B cell (primary cell): ENCODE measurements at regions not wholly inside any gene's neighbourhood (a gene's known extent, or its start where the extent isn't known, plus 50 kb on each side); places are given as distances from the start of the nearest gene placed in this dataset.

Experiments used
- ATAC-seq: fragments of 200-7000 bp; cut with Tn5 transposase; one replicate; pipeline ENCODE4 v1.10.0; 2021; ENCODE audit warnings: low read depth, mild to moderate bottlenecking, moderate number of reproducible peaks, moderate library complexity
- CTCF ChIA-PET: fragments of 350-600 bp; sonication (Branson Sonifier 250); formaldehyde crosslinking; loops from one replicate; lab custom pipeline; 2021; ENCODE audit warnings: antibody characterized with exemption, inconsistent platforms; lab: Charles Lee
- POLR2A ChIA-PET: fragments of 350-600 bp; sonication (Branson Sonifier 250); formaldehyde crosslinking; loops from one replicate; lab custom pipeline; 2021; ENCODE audit warnings: antibody characterized with exemption; lab: Charles Lee
- DNase-seq: peaks from one replicate; pipeline ENCODE4 v3.0.0; 2013
- H2AFZ ChIP-seq: 2 replicates; pipeline ENCODE4 v1.6.1; 2012; ENCODE audit warnings: mild to moderate bottlenecking, low read depth, low read length; ENCODE audit not compliant: insufficient read depth, poor library complexity, severe bottlenecking
- H3K27ac ChIP-seq, 2 donors: 1 replicate in 1 of 2; 2 replicates in 1 of 2; pipeline ENCODE4 v1.5.1; 2012 to 2013; ENCODE audit warnings: low read length in 2 of 2, mild to moderate bottlenecking in 2 of 2, moderate library complexity in 1 of 2
- H3K27me3 ChIP-seq, 4 experiments: fragments of 200-600 bp in 1 of 4; sonication (generic) in 1 of 4; replicated peaks in 1 of 4; 1 replicate in 2 of 4; 2 replicates in 2 of 4; pipeline versions ENCODE4 v1.6.1 to v1.7.0; 2013 to 2016; ENCODE audit warnings: low read length in 3 of 4, mild to moderate bottlenecking in 2 of 4, mixed read lengths in 1 of 4, moderate library complexity in 1 of 4; ENCODE audit not compliant: insufficient read depth in 4 of 4, control insufficient read depth in 3 of 4; ENCODE audit errors: control extremely low read depth in 1 of 4
- H3K36me3 ChIP-seq, 2 experiments: replicated peaks in 1 of 2; 1 replicate in 1 of 2; 2 replicates in 1 of 2; pipeline versions ENCODE4 v1.6.1 to v1.7.1; 2013; ENCODE audit warnings: low read length in 1 of 2; ENCODE audit not compliant: insufficient read depth in 2 of 2, control insufficient read depth in 1 of 2; ENCODE audit errors: control extremely low read depth in 1 of 2, extremely low read depth in 1 of 2
- H3K4me1 ChIP-seq, 2 donors: fragments of 200-600 bp in 1 of 2; sonication (generic) in 1 of 2; 1 replicate in 1 of 2; 2 replicates in 1 of 2; pipeline versions ENCODE4 v1.5.1 to v1.6.1; 2013 to 2017; ENCODE audit warnings: low read length in 2 of 2; ENCODE audit not compliant: control insufficient read depth in 2 of 2, insufficient read depth in 2 of 2
- H3K4me2 ChIP-seq: replicated peaks from 2 replicates; pipeline ENCODE3; 2012; ENCODE audit warnings: mild to moderate bottlenecking, low read depth, low read length; ENCODE audit not compliant: poor library complexity, severe bottlenecking
- H3K4me3 ChIP-seq, 5 experiments: fragments of 200-600 bp in 1 of 5; sonication (generic) in 1 of 5; 1 replicate in 3 of 5; 2 replicates in 2 of 5; pipeline versions ENCODE4 v1.5.1 to v1.7.0; 2011 to 2016; ENCODE audit warnings: low read length in 4 of 5, mild to moderate bottlenecking in 4 of 5, low read depth in 2 of 5, control low read depth in 1 of 5, moderate library complexity in 1 of 5; ENCODE audit not compliant: insufficient read depth in 1 of 5; ENCODE audit errors: control extremely low read depth in 1 of 5, extremely low read depth in 1 of 5
- H3K79me2 ChIP-seq: fragments of 200-600 bp; sonication (generic); one replicate; pipeline ENCODE4 v1.6.0; 2016; ENCODE audit warnings: low read length; ENCODE audit not compliant: control insufficient read depth, insufficient read depth
- H3K9ac ChIP-seq: fragments of 200-600 bp; sonication (generic); 2 replicates; pipeline ENCODE4 v1.6.1; 2017; ENCODE audit warnings: mild to moderate bottlenecking, low read length, moderate library complexity
- H3K9me3 ChIP-seq, 3 donors: one replicate each; pipeline versions ENCODE4 v1.6.1 to v1.7.1; 2013; ENCODE audit warnings: low read length in 2 of 3; ENCODE audit not compliant: control insufficient read depth in 2 of 3, insufficient read depth in 1 of 3; ENCODE audit errors: control extremely low read depth in 1 of 3
- H4K20me1 ChIP-seq: 2 replicates; pipeline ENCODE4 v1.6.0; 2012; ENCODE audit warnings: mild to moderate bottlenecking, low read length; ENCODE audit not compliant: insufficient read depth, control insufficient read depth, poor library complexity, severe bottlenecking
- H3K27ac Mint-ChIP-seq: one replicate; pipeline ENCODE4 v1.8.0; 2021; ENCODE audit warnings: mixed read lengths
- H3K27me3 Mint-ChIP-seq: one replicate; pipeline ENCODE4 v1.8.0; 2021; ENCODE audit warnings: mixed read lengths
- H3K4me1 Mint-ChIP-seq: one replicate; pipeline ENCODE4 v1.8.0; 2021; ENCODE audit warnings: mixed read lengths
- H3K4me3 Mint-ChIP-seq: one replicate; pipeline ENCODE4 v1.8.0; 2021; ENCODE audit warnings: mixed read lengths
- H3K9me3 Mint-ChIP-seq: one replicate; pipeline ENCODE4 v1.8.0; 2022; ENCODE audit warnings: mixed read lengths; ENCODE audit not compliant: insufficient read depth
- CTCF ChIP-seq: fragments of 200-600 bp; IDR thresholded peaks from one replicate; pipeline ENCODE4 v1.8.0; 2022; ENCODE audit warnings: antibody characterized with exemption, mild to moderate bottlenecking
- EZH2 ChIP-seq: IDR thresholded peaks from 2 replicates; pipeline ENCODE4 v1.6.1; 2012; ENCODE audit warnings: borderline replicate concordance, low read depth, mild to moderate bottlenecking, moderate library complexity, low read length; ENCODE audit not compliant: insufficient read depth, poor library complexity, severe bottlenecking
- WGBS: methylation state at CpG from one replicate; pipeline ENCODE4 v1.1.5; 2013; ENCODE audit warnings: missing lambda C conversion rate; ENCODE audit not compliant: insufficient coverage; 5-methylcytosine and 5-hydroxymethylcytosine counted together
- intact Hi-C: fragments of 100-400 bp; cut with micrococcal nuclease; formaldehyde crosslinking; loops from one replicate; pipeline ENCODE4 v1.10.0; 2022

DNA sequence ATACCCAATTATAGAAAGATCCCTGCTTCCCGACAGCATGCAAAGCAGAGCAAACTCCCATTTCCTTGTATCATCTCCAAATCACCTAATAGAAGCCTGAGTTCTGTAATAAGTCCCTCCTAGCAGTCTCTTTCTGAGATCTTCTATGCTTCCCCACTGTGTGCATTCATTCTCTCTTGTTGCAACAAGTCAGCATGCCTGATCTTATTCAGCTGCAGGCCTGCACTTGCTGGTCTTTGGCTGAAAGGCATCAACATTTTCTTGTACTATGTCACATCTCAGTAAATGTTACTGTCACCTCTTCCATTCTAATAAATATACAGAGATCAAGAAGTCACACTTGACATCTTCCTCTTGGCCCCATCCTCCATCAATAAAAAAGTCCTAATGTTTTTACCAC, 449.9 kb upstream of the MEX3C start:
- Histone ChIP-seq H3K79me2 (no peaks in the 10 kb centered on the region), H4K20me1 (no peaks in the 10 kb centered on the region), H3K27ac (no peak overlapping the region), H3K9ac (no peak overlapping the region), H3K4me2 (no peak overlapping the region), H2AFZ (no peak overlapping the region), H3K27me3 (no peaks in the 10 kb centered on the region), H3K9me3 (no peaks in the 10 kb centered on the region), H3K36me3 (no peaks in the 10 kb centered on the region), H3K4me1 (no peaks in the 10 kb centered on the region), H3K4me3 (no peak overlapping the region)
- Mint-ChIP-seq H3K27ac (no peak overlapping the region), H3K4me1 (no peaks in the 10 kb centered on the region), H3K9me3 (no peaks in the 10 kb centered on the region), H3K27me3 (peaks cover 6% of the 10 kb centered on the region), H3K4me3 (no peak overlapping the region)
- POLR2A ChIA-PET = no interaction called here
- CTCF ChIA-PET = no interaction called here
- no peak for TF ChIP-seq CTCF
- no peak for TF ChIP-seq EZH2
- DNase-seq = no peak
- 100% methylated on average over 1 of the region's 1 CpG for WGBS
- no peak for ATAC-seq
- intact Hi-C loops = no loop called here

- no peaks in the 10 kb centered on the region for H4K20me1 ChIP-seq
- POLR2A ChIA-PET = no interaction called here
- no peaks in the 10 kb centered on the region for H3K4me1 ChIP-seq
- no peak for DNase-seq
- TF ChIP-seq CTCF (no peak), EZH2 (no peak)
- H3K9ac ChIP-seq = no peak overlapping the region
- no peaks in the 10 kb centered on the region for H3K79me2 ChIP-seq
- no peak overlapping the region for H3K4me2 ChIP-seq
- no peaks in the 10 kb centered on the region for H3K4me1 Mint-ChIP-seq
- 100% methylated on average over 1 of the region's 2 CpGs for WGBS
- H3K9me3 Mint-ChIP-seq = no peaks in the 10 kb centered on the region
- H3K36me3 ChIP-seq = no peaks in the 10 kb centered on the region
- no peak overlapping the region for H3K27ac ChIP-seq
- H2AFZ ChIP-seq = no peak overlapping the region
- intact Hi-C loops = no loop called here
- no peak overlapping the region for H3K4me3 Mint-ChIP-seq
- H3K27ac Mint-ChIP-seq = no peak overlapping the region
- no peaks in the 10 kb centered on the region for H3K9me3 ChIP-seq
- CTCF ChIA-PET = no interaction called here
- no peak for ATAC-seq
- H3K27me3 Mint-ChIP-seq = peaks cover 6% of the 10 kb centered on the region
- no peaks in the 10 kb centered on the region for H3K27me3 ChIP-seq
- no peak overlapping the region for H3K4me3 ChIP-seq
Measured at GRCh38 chr18:51647942-51648341, 450.5 kb upstream of the MEX3C start.
